ENCODE measurements at regions not wholly inside any gene's neighbourhood (a gene's known extent, or its start where the extent isn't known, plus 50 kb on each side); places are given as distances from the start of the nearest gene placed in this dataset.
"Not testable (repeated sequence)": the region's sequence is repeated elsewhere in the genome, so short reads cannot be mapped to it uniquely, and the experiment has no call there.

GRCh38 chr5:108696951-108697715, 50.6 kb upstream of the FER start:
- Mint-ChIP-seq H3K27me3 (ENCODE audit: insufficient read depth) (peaks cover 8% of the 10 kb centered on the region), H3K27ac (no peak overlapping the region), H3K9me3 (no peaks in the 10 kb centered on the region), H3K4me3 (no peak overlapping the region), H3K4me1 (ENCODE audit: low read depth) (no peaks in the 10 kb centered on the region), H3K36me3 (ENCODE audit: low read depth) (no peaks in the 10 kb centered on the region)
- intact Hi-C loops (cut with micrococcal nuclease), result no loop called here
- no peak for DNase-seq (ENCODE audit: low spot score)

DNA sequence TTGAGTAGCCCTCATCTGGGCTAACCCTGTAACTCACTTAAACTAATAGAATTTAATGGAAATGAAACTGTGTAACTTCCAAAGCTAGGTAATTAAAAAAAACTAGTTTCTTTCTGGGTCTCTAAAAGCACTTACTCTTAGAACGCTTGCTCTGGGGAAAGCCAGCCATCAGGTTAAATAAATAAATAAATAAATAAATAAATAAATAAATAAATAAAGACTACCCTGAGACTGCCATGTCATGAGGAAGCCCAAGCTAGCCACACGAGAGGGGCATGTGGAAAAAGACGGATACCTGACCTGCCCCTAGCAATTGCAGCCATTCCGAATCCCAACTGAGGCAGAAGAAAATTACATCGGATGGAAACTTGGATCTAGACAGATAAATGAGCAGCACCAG, 51.3 kb upstream of the FER start:
- intact Hi-C loops (cut with micrococcal nuclease), result no loop called here
- Mint-ChIP-seq H3K4me1 (ENCODE audit: low read depth) (no peaks in the 10 kb centered on the region), H3K27me3 (ENCODE audit: insufficient read depth) (peaks cover 8% of the 10 kb centered on the region)

GRCh38 chr5:108688485-108688884, 59.2 kb upstream of the FER start:
- intact Hi-C loops (cut with micrococcal nuclease), result loop anchor here (10.0 kb wide), 2 partner anchors 216 to 276 kb away; no protein-coding TSS in a partner anchor
- peaks cover 6% of the 10 kb centered on the region for H3K27me3 Mint-ChIP-seq (ENCODE audit: insufficient read depth)
- H3K4me3 Mint-ChIP-seq, result no peak overlapping the region
- H3K4me1 Mint-ChIP-seq (ENCODE audit: low read depth), result no peaks in the 10 kb centered on the region
- no peak for DNase-seq (ENCODE audit: low spot score)
- H3K27ac Mint-ChIP-seq, result no peak overlapping the region
- no peaks in the 10 kb centered on the region for H3K36me3 Mint-ChIP-seq (ENCODE audit: low read depth)
- no peaks in the 10 kb centered on the region for H3K9me3 Mint-ChIP-seq

More for the DNA sequence above, 51.3 kb upstream of the FER start:
- Mint-ChIP-seq H3K27ac (no peak overlapping the region), H3K4me3 (no peak overlapping the region), H3K36me3 (ENCODE audit: low read depth) (no peaks in the 10 kb centered on the region), H3K9me3 (no peaks in the 10 kb centered on the region)
- DNase-seq (ENCODE audit: low spot score), result no peak

- Mint-ChIP-seq H3K36me3 (ENCODE audit: low read depth) (no peaks in the 10 kb centered on the region), H3K27me3 (ENCODE audit: insufficient read depth) (peaks cover 6% of the 10 kb centered on the region), H3K9me3 (no peaks in the 10 kb centered on the region), H3K4me1 (ENCODE audit: low read depth) (no peaks in the 10 kb centered on the region), H3K27ac (no peak overlapping the region), H3K4me3 (no peak overlapping the region)
- intact Hi-C loops (cut with micrococcal nuclease), result loop anchor here (10.0 kb wide), 2 partner anchors 217 to 277 kb away; no protein-coding TSS in a partner anchor
- DNase-seq (ENCODE audit: low spot score), result no peak
Measured at GRCh38 chr5:108687595-108688200, 60.0 kb upstream of the FER start.

DNA sequence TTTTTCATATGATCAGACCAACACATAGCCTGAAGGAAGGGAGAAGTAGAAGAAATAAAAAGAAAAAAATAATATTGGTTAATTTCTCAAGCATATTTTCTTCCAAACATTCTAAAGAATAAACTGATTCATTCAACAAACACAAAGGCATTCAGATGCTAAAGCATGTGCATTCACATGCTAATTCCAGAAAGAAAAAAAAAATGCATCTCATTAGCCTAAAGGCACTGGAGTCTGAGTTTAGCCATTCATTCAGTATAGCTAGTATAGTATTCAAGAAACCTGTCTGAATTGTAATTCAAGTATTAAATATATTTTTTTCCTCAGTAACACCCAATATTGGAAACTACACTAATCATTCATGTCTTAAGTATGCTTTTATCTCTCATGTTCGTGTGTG, 61.0 kb upstream of the FER start:
- H3K36me3 Mint-ChIP-seq (ENCODE audit: low read depth), result no peaks in the 10 kb centered on the region
- intact Hi-C loops (cut with micrococcal nuclease), result loop anchor here (10.0 kb wide), 2 partner anchors 218 to 278 kb away; no protein-coding TSS in a partner anchor
- H3K4me3 Mint-ChIP-seq, result no peak overlapping the region
- no peaks in the 10 kb centered on the region for H3K9me3 Mint-ChIP-seq
- H3K27ac Mint-ChIP-seq, result no peak overlapping the region
- H3K4me1 Mint-ChIP-seq (ENCODE audit: low read depth), result no peaks in the 10 kb centered on the region
- peaks cover 4% of the 10 kb centered on the region for H3K27me3 Mint-ChIP-seq (ENCODE audit: insufficient read depth)
- no peak for DNase-seq (ENCODE audit: low spot score)

DNA sequence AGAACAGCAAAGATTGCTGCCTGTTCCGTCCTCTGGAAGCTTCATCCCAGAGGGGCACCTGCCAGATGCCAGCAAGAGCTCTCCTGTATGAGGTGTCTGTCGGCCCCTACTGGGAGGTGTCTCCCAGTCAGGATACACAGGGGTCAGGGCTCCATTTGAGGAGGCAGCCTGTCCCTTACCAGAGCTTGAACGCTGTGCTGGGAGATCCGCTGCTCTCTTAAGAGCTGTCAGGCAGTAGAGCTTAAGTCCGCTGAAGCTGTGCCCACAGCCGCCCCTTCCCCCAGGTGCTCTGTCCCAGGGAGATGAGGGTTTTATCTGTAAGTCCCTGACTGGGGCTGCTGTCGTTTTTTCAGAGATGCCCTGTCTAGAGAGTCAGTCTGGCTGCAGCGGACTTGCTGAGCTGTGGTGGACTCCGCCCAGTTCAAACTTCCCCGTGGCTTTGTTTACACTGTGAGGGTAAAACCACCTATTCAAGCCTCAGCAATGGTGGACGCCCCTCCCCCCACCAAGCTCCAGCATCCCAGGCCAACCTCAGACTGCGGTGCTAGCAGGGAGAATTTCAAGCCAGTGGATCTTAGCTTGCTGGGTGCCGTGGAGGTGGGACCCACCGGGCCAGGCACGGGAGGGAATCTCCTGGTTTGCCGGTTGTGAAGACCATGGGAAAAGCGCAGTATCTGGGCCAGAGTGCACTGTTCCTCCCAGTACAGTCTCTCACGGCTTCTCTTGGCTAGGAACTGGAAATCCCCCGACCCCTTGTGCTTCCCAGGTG, 62.1 kb upstream of the FER start:
- H3K27ac Mint-ChIP-seq; H3K36me3 Mint-ChIP-seq (ENCODE audit: low read depth); H3K9me3 Mint-ChIP-seq; H3K27me3 Mint-ChIP-seq (ENCODE audit: insufficient read depth); DNase-seq (ENCODE audit: low spot score); H3K4me3 Mint-ChIP-seq; H3K4me1 Mint-ChIP-seq (ENCODE audit: low read depth): not testable (repeated sequence)
- intact Hi-C loops (cut with micrococcal nuclease), result loop anchor here (10.0 kb wide), 2 partner anchors 219 to 279 kb away; no protein-coding TSS in a partner anchor

DNA sequence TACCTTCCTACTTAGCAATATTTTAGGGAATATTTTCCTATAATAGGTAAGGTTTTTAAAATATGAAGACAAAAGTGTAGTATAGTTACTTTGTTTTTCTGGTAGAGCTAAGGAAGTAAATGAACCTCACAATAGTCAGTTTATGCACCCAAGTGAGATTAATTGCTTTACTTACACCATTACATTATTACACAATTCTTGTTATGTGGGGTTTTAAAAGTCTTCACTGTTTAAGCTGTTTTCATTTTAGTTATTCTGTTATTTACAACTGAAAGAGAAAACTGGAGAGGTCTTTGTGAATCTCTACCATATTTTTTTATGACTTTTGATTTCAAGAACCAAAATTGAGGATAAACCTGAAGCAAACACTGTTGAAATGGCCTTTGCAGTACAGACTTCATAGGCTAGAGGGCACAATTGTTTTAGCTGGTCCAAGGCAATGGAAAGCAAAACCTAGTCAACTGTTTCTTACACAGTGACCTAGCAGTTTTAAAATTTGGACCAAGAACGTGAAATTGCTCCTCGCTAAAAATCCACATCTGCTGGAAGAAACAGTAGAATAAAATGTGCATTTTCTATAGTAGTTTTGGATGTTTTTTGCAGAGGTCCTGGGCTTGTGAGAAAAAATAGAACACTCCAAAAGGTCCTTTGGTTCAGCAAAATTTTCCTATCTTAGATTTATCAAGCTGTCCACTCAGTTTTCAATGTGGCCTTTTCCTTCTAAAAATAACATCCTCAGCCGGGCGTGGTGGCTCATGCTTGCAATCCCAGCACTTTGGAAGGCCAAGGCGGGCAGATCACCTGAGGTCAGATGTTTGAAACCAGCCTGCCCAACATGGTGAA, 66.4 kb upstream of the FER start:
- Mint-ChIP-seq H3K9me3 (no peaks in the 10 kb centered on the region), H3K36me3 (ENCODE audit: low read depth) (no peaks in the 10 kb centered on the region), H3K27ac (no peak overlapping the region), H3K27me3 (ENCODE audit: insufficient read depth) (peaks cover 15% of the 10 kb centered on the region), H3K4me1 (ENCODE audit: low read depth) (no peaks in the 10 kb centered on the region), H3K4me3 (no peak overlapping the region)
- no peak for DNase-seq (ENCODE audit: low spot score)
- intact Hi-C loops (cut with micrococcal nuclease), result loop anchor here (1.0 to 10.0 kb wide), 5 partner anchors 159 to 798 kb away; no protein-coding TSS in a partner anchor

DNA sequence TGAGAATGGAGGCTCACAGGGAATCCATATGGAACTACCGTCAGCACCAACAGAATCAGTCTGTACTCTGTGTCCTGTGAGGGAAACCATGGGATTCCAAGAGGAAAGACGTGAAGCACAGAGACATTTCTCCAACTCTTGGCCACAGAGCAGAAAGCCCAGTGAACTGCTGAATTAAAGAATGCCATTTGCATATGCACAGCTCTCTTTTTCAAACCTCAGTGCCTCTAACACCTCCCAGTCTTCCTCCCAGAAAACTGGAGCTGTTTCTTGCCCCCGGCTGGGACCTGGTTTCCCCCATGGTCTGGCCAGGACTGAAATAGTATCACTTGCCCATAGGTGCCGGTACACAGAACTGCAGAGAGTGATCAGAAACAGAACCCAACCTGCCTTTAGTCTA, 69.6 kb upstream of the FER start:
- Mint-ChIP-seq H3K4me1 (ENCODE audit: low read depth) (no peaks in the 10 kb centered on the region), H3K4me3 (no peak overlapping the region), H3K9me3 (no peaks in the 10 kb centered on the region), H3K27ac (no peak overlapping the region), H3K36me3 (ENCODE audit: low read depth) (no peaks in the 10 kb centered on the region), H3K27me3 (ENCODE audit: insufficient read depth) (peaks cover 17% of the 10 kb centered on the region)
- intact Hi-C loops (cut with micrococcal nuclease), result no loop called here
- no peak for DNase-seq (ENCODE audit: low spot score)

GRCh38 chr5:108675736-108676135, 72.0 kb upstream of the FER start:
- H3K4me1 Mint-ChIP-seq (ENCODE audit: low read depth), result no peaks in the 10 kb centered on the region
- no peak overlapping the region for H3K27ac Mint-ChIP-seq
- no peaks in the 10 kb centered on the region for H3K36me3 Mint-ChIP-seq (ENCODE audit: low read depth)
- H3K9me3 Mint-ChIP-seq, result no peaks in the 10 kb centered on the region
- intact Hi-C loops (cut with micrococcal nuclease), result no loop called here
- no peak overlapping the region for H3K4me3 Mint-ChIP-seq
- H3K27me3 Mint-ChIP-seq (ENCODE audit: insufficient read depth), result peaks cover 14% of the 10 kb centered on the region
- DNase-seq (ENCODE audit: low spot score), result no peak

- Mint-ChIP-seq H3K4me1 (ENCODE audit: low read depth) (no peaks in the 10 kb centered on the region), H3K4me3 (no peak overlapping the region)
Measured at GRCh38 chr5:108672639-108673038, 75.1 kb upstream of the FER start.

DNA sequence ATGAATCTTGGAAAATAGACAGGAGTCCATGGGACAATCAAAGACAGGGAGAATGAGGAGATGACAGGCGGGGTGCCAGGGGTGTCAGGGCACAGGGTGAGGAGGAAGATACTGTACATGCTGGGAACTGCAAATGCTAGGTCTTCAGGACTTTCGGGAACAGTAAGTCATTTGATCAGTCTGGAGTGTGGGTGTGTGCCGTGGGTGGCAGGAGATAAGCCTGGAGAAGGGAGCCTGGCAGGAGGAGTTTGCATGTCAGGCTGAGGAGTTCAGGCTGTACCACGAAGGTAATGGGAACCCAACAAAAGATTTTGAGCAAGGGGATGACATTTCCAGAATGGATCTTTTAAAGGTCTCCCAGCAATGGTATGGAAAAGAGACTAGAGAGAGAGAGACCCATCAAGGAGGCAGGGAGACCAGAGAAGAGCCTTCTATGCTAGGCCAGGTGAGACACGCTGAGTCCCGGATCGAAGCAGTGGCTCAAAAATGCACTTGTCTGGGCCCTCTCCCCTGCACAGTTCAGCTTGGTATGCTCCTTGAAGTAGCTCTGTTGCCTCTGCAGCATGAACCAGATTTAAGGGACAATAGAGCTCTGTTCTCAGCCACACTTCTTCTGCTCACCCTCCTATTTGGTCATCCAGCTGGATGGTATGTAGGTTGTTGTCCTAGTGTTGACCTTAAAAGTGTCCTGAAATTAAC, 77.0 kb upstream of the FER start:
- Mint-ChIP-seq H3K27ac (no peak overlapping the region), H3K4me1 (ENCODE audit: low read depth) (no peaks in the 10 kb centered on the region), H3K4me3 (no peak overlapping the region), H3K36me3 (ENCODE audit: low read depth) (no peaks in the 10 kb centered on the region), H3K9me3 (no peaks in the 10 kb centered on the region), H3K27me3 (ENCODE audit: insufficient read depth) (peaks cover 2% of the 10 kb centered on the region)
- no peak for DNase-seq (ENCODE audit: low spot score)
- intact Hi-C loops (cut with micrococcal nuclease), result no loop called here

More at GRCh38 chr5:108672639-108673038, 75.1 kb upstream of the FER start:
- H3K27ac Mint-ChIP-seq, result no peak overlapping the region
- intact Hi-C loops (cut with micrococcal nuclease), result no loop called here
- no peak for DNase-seq (ENCODE audit: low spot score)
- H3K36me3 Mint-ChIP-seq (ENCODE audit: low read depth), result no peaks in the 10 kb centered on the region
- H3K9me3 Mint-ChIP-seq, result no peaks in the 10 kb centered on the region
- peaks cover 2% of the 10 kb centered on the region for H3K27me3 Mint-ChIP-seq (ENCODE audit: insufficient read depth)

GRCh38 chr5:108669462-108669861, 78.2 kb upstream of the FER start:
- Mint-ChIP-seq H3K36me3 (ENCODE audit: low read depth) (no peaks in the 10 kb centered on the region), H3K4me1 (ENCODE audit: low read depth) (no peaks in the 10 kb centered on the region), H3K27ac (no peak overlapping the region), H3K9me3 (no peaks in the 10 kb centered on the region), H3K27me3 (ENCODE audit: insufficient read depth) (no peaks in the 10 kb centered on the region), H3K4me3 (no peak overlapping the region)
- intact Hi-C loops (cut with micrococcal nuclease), result no loop called here
- DNase-seq (ENCODE audit: low spot score), result no peak
